ENCODE measurements at regions not wholly inside any gene's neighbourhood (a gene's known extent, or its start where the extent isn't known, plus 50 kb on each side); places are given as distances from the start of the nearest gene placed in this dataset.

GRCh38 chr2:107376909-107377308 lies 449.8 kb upstream of the RGPD4 start:
- TF ChIP-seq POLR2A (IDR thresholded peaks at IDR 0.05) = no peak
- TF ChIP-seq CTCF (IDR thresholded peaks at IDR 0.05) = no peak
